ENCODE measurements at regions not wholly inside any gene's neighbourhood (a gene's known extent, or its start where the extent isn't known, plus 50 kb on each side); places are given as distances from the start of the nearest gene placed in this dataset.

DNA sequence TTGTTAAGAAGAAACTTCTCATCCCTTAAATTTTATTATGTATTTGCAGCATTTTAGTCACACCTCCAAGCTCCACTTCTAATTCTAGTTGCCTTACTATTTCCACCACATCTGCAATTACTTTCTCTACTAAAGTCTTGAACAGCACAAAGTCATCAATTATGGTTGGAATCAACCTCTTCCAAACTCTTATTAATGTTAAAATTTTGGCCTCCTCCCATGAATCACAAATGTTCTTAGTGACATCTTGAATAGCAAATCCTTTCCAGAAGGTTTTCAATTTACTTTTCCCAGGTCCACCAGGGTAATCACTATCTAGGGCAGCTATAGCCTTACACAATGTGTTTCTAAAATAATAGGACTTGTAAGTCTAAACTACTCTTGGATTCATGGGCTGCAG lies 126.3 kb upstream of the POM121L12 start:
- Histone ChIP-seq H3K27me3 (ENCODE audit: control insufficient read depth in 2 of 2, insufficient read depth in 2 of 2, low read length in 2 of 2) (no peaks in the 10 kb centered on the region), H3K4me1 (ENCODE audit: control insufficient read depth in 2 of 2, insufficient read depth in 2 of 2, low read length in 2 of 2) (no peaks in the 10 kb centered on the region), H3K4me3 (ENCODE audit: low read length) (no peak overlapping the region), H3K9me3 (ENCODE audit: control insufficient read depth in 2 of 3, low read length in 3 of 3) (peaks cover 0 to 14% (median 0%) of the 10 kb centered on the region in 3 experiments), H3K27ac (ENCODE audit: low read depth, low read length) (no peak overlapping the region), H3K36me3 (ENCODE audit: control insufficient read depth in 2 of 3, insufficient read depth in 3 of 3, low read length in 3 of 3) (no peaks in the 10 kb centered on the region)
- ATAC-seq = no peak
- DNase-seq = no peak
- ChIA-PET CTCF (no interaction called here), POLR2A (no interaction called here)
- Mint-ChIP-seq H3K27ac (no peak overlapping the region), H3K4me3 (no peak overlapping the region), H3K4me1 (no peaks in the 10 kb centered on the region), H3K36me3 (no peaks in the 10 kb centered on the region), H3K9me3 (peaks cover 3 to 24% (median 13%) of the 10 kb centered on the region in 11 donors), H3K27me3 (no peaks in the 10 kb centered on the region)
- intact Hi-C loops (cut with micrococcal nuclease) = no loop called here

- DNase-seq (no peak), ATAC-seq (no peak)
- Histone ChIP-seq H3K27ac (ENCODE audit: low read depth, low read length) (no peak overlapping the region), H3K9me3 (ENCODE audit: control insufficient read depth in 2 of 3, low read length in 3 of 3) (no peaks in the 10 kb centered on the region), H3K4me3 (ENCODE audit: low read length) (no peak overlapping the region), H3K4me1 (ENCODE audit: control insufficient read depth in 2 of 2, insufficient read depth in 2 of 2, low read length in 2 of 2) (no peaks in the 10 kb centered on the region), H3K27me3 (ENCODE audit: control insufficient read depth in 2 of 2, insufficient read depth in 2 of 2, low read length in 2 of 2) (no peaks in the 10 kb centered on the region), H3K36me3 (ENCODE audit: control insufficient read depth in 2 of 3, insufficient read depth in 3 of 3, low read length in 3 of 3) (no peaks in the 10 kb centered on the region)
- POLR2A ChIA-PET = no interaction called here
- Mint-ChIP-seq H3K27ac (no peak overlapping the region), H3K4me3 (no peak overlapping the region), H3K4me1 (no peaks in the 10 kb centered on the region), H3K36me3 (no peaks in the 10 kb centered on the region), H3K9me3 (peaks cover 2 to 21% (median 7%) of the 10 kb centered on the region in 11 donors), H3K27me3 (no peaks in the 10 kb centered on the region)
- CTCF ChIA-PET = no interaction called here
- intact Hi-C loops (cut with micrococcal nuclease) = no loop called here
These were observed 137.7 kb upstream of the POM121L12 start for GRCh38 chr7:52897713-52898112.

DNA sequence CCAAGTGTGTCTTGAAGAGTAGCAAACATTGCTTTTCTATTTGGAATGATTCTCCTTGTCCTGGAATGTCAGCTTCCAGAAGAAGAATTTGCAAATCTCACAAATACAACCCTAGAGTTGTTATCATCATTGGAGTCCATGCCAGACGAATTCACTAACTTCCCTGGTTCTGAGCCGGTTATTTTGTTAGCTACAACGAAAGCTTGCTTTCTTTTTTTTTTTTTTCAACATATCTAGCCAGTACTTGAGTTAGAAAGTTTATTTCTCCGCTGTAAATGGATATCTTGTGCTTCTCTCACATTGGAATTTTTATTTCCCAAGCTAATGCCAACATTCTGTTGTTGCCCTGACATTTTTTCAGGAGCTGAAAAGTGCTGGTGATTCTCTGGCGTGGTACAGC lies 138.1 kb upstream of the POM121L12 start:
- Mint-ChIP-seq H3K36me3 (no peaks in the 10 kb centered on the region), H3K27me3 (no peaks in the 10 kb centered on the region), H3K27ac (no peak overlapping the region), H3K4me3 (no peak overlapping the region), H3K4me1 (no peaks in the 10 kb centered on the region), H3K9me3 (peaks cover 2 to 22% (median 7%) of the 10 kb centered on the region in 11 donors)
- no peaks in the 10 kb centered on the region for H3K27me3 ChIP-seq (ENCODE audit: control insufficient read depth in 2 of 2, insufficient read depth in 2 of 2, low read length in 2 of 2)
- ChIA-PET CTCF (no interaction called here), POLR2A (no interaction called here)
- no peaks in the 10 kb centered on the region for H3K4me1 ChIP-seq (ENCODE audit: control insufficient read depth in 2 of 2, insufficient read depth in 2 of 2, low read length in 2 of 2)
- intact Hi-C loops (cut with micrococcal nuclease) = no loop called here
- H3K36me3 ChIP-seq (ENCODE audit: control insufficient read depth in 2 of 3, insufficient read depth in 3 of 3, low read length in 3 of 3) = no peaks in the 10 kb centered on the region
- H3K27ac ChIP-seq (ENCODE audit: low read depth, low read length) = no peak overlapping the region
- no peak for ATAC-seq
- DNase-seq = no peak
- no peaks in the 10 kb centered on the region for H3K9me3 ChIP-seq (ENCODE audit: control insufficient read depth in 2 of 3, low read length in 3 of 3)
- no peak overlapping the region for H3K4me3 ChIP-seq (ENCODE audit: low read length)

- Mint-ChIP-seq H3K9me3 (peaks cover 6 to 22% (median 14%) of the 10 kb centered on the region in 11 donors), H3K4me3 (no peak overlapping the region), H3K36me3 (no peaks in the 10 kb centered on the region), H3K27me3 (no peaks in the 10 kb centered on the region), H3K27ac (no peak overlapping the region), H3K4me1 (no peaks in the 10 kb centered on the region)
- ATAC-seq = no peak
- H3K27ac ChIP-seq (ENCODE audit: low read depth, low read length) = no peak overlapping the region
- POLR2A ChIA-PET = no interaction called here
- H3K4me3 ChIP-seq (ENCODE audit: low read length) = no peak overlapping the region
- DNase-seq = no peak
- CTCF ChIA-PET = no interaction called here
- H3K27me3 ChIP-seq (ENCODE audit: control insufficient read depth in 2 of 2, insufficient read depth in 2 of 2, low read length in 2 of 2) = no peaks in the 10 kb centered on the region
- no peaks in the 10 kb centered on the region for H3K4me1 ChIP-seq (ENCODE audit: control insufficient read depth in 2 of 2, insufficient read depth in 2 of 2, low read length in 2 of 2)
- peaks cover 0 to 14% (median 0%) of the 10 kb centered on the region in 3 experiments for H3K9me3 ChIP-seq (ENCODE audit: control insufficient read depth in 2 of 3, low read length in 3 of 3)
- H3K36me3 ChIP-seq (ENCODE audit: control insufficient read depth in 2 of 3, insufficient read depth in 3 of 3, low read length in 3 of 3) = no peaks in the 10 kb centered on the region
- intact Hi-C loops (cut with micrococcal nuclease) = no loop called here
These were observed 158.2 kb upstream of the POM121L12 start for GRCh38 chr7:52877240-52877639.

DNA sequence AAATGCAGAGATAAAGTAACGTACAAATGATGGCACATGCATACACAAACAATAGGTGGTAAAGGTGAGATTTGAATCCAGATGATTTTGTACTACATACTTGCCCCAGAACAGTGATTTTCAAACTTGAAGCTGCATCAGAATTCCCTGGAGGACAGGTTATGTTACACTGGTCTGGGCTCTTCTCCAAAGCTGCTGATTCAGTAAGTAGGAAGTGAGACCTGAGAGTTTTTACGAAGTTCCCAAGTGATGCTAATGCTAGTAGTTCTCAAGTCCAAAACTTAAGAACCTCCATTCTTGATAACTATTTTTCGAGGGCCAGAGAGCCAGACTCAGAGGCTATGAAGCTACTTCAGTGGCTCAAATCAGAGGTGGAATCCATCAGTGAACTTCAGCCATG lies 159.0 kb upstream of the POM121L12 start:
- Mint-ChIP-seq H3K9me3 (peaks cover 6 to 21% (median 16%) of the 10 kb centered on the region in 11 donors), H3K27ac (no peak overlapping the region), H3K36me3 (no peaks in the 10 kb centered on the region), H3K4me3 (no peak overlapping the region), H3K27me3 (no peaks in the 10 kb centered on the region), H3K4me1 (no peaks in the 10 kb centered on the region)
- POLR2A ChIA-PET = no interaction called here
- peaks cover 0 to 14% (median 0%) of the 10 kb centered on the region in 3 experiments for H3K9me3 ChIP-seq (ENCODE audit: control insufficient read depth in 2 of 3, low read length in 3 of 3)
- DNase-seq (no peak), ATAC-seq (no peak)
- intact Hi-C loops (cut with micrococcal nuclease) = no loop called here
- H3K27ac ChIP-seq (ENCODE audit: low read depth, low read length) = no peak overlapping the region
- CTCF ChIA-PET = no interaction called here
- no peaks in the 10 kb centered on the region for H3K27me3 ChIP-seq (ENCODE audit: control insufficient read depth in 2 of 2, insufficient read depth in 2 of 2, low read length in 2 of 2)
- H3K4me1 ChIP-seq (ENCODE audit: control insufficient read depth in 2 of 2, insufficient read depth in 2 of 2, low read length in 2 of 2) = no peaks in the 10 kb centered on the region
- no peak overlapping the region for H3K4me3 ChIP-seq (ENCODE audit: low read length)
- no peaks in the 10 kb centered on the region for H3K36me3 ChIP-seq (ENCODE audit: control insufficient read depth in 2 of 3, insufficient read depth in 3 of 3, low read length in 3 of 3)

- intact Hi-C loops (cut with micrococcal nuclease) = no loop called here
- CTCF ChIA-PET = no interaction called here
- H3K4me1 ChIP-seq (ENCODE audit: control insufficient read depth in 2 of 2, insufficient read depth in 2 of 2, low read length in 2 of 2) = no peaks in the 10 kb centered on the region
- Mint-ChIP-seq H3K4me1 (no peaks in the 10 kb centered on the region), H3K9me3 (peaks cover 2 to 49% (median 17%) of the 10 kb centered on the region in 11 donors), H3K4me3 (no peak overlapping the region), H3K27ac (no peak overlapping the region), H3K27me3 (no peaks in the 10 kb centered on the region), H3K36me3 (peaks cover 0 to 3% (median 0%) of the 10 kb centered on the region in 5 donors)
- no peak for ATAC-seq
- no peak overlapping the region for H3K4me3 ChIP-seq (ENCODE audit: low read length)
- H3K9me3 ChIP-seq (ENCODE audit: control insufficient read depth in 2 of 3, low read length in 3 of 3) = peaks cover 0 to 12% (median 0%) of the 10 kb centered on the region in 3 experiments
- POLR2A ChIA-PET = no interaction called here
- no peak overlapping the region for H3K27ac ChIP-seq (ENCODE audit: low read depth, low read length)
- H3K27me3 ChIP-seq (ENCODE audit: control insufficient read depth in 2 of 2, insufficient read depth in 2 of 2, low read length in 2 of 2) = no peaks in the 10 kb centered on the region
- no peak for DNase-seq
- H3K36me3 ChIP-seq (ENCODE audit: control insufficient read depth in 2 of 3, insufficient read depth in 3 of 3, low read length in 3 of 3) = no peaks in the 10 kb centered on the region
These were observed 171.8 kb upstream of the POM121L12 start for GRCh38 chr7:52863652-52864051.

GRCh38 chr7:52862321-52862720 lies 173.1 kb upstream of the POM121L12 start:
- Mint-ChIP-seq H3K27ac (no peak overlapping the region), H3K36me3 (peaks cover 0 to 3% (median 0%) of the 10 kb centered on the region in 5 donors)
- CTCF ChIA-PET = no interaction called here

More at GRCh38 chr7:52862321-52862720, 173.1 kb upstream of the POM121L12 start:
- ATAC-seq = no peak
- H3K9me3 ChIP-seq (ENCODE audit: control insufficient read depth in 2 of 3, low read length in 3 of 3) = peaks cover 0 to 8% (median 0%) of the 10 kb centered on the region in 3 experiments
- no peaks in the 10 kb centered on the region for H3K27me3 ChIP-seq (ENCODE audit: control insufficient read depth in 2 of 2, insufficient read depth in 2 of 2, low read length in 2 of 2)
- DNase-seq = no peak
- Mint-ChIP-seq H3K4me3 (no peak overlapping the region), H3K4me1 (no peaks in the 10 kb centered on the region), H3K27me3 (no peaks in the 10 kb centered on the region), H3K9me3 (peaks cover 2 to 39% (median 11%) of the 10 kb centered on the region in 11 donors)
- no peak overlapping the region for H3K27ac ChIP-seq (ENCODE audit: low read depth, low read length)
- POLR2A ChIA-PET = no interaction called here
- intact Hi-C loops (cut with micrococcal nuclease) = no loop called here
- no peaks in the 10 kb centered on the region for H3K4me1 ChIP-seq (ENCODE audit: control insufficient read depth in 2 of 2, insufficient read depth in 2 of 2, low read length in 2 of 2)
- H3K36me3 ChIP-seq (ENCODE audit: control insufficient read depth in 2 of 3, insufficient read depth in 3 of 3, low read length in 3 of 3) = no peaks in the 10 kb centered on the region
- no peak overlapping the region for H3K4me3 ChIP-seq (ENCODE audit: low read length)
